Activated B cell treated with CpG ODN at 0.5 μM for 24 hours (primary cell): ENCODE measurements at regions not wholly inside any gene's neighbourhood (a gene's known extent, or its start where the extent isn't known, plus 50 kb on each side); places are given as distances from the start of the nearest gene placed in this dataset.
"Not testable (repeated sequence)": the region's sequence is repeated elsewhere in the genome, so short reads cannot be mapped to it uniquely, and the experiment has no call there.

Experiments
- ATAC-seq: fragments of 200-7000 bp; cut with Tn5 transposase; one replicate; pipeline ENCODE4 v1.10.0; 2021; ENCODE audit warnings: low read depth, mild to moderate bottlenecking, moderate library complexity
- CTCF ChIA-PET: fragments of 350-600 bp; sonication (Branson Sonifier 250); formaldehyde crosslinking; loops from one replicate; lab custom pipeline; 2021; ENCODE audit warnings: antibody characterized with exemption; lab: Charles Lee
- POLR2A ChIA-PET: fragments of 350-600 bp; sonication (Branson Sonifier 250); formaldehyde crosslinking; loops from one replicate; lab custom pipeline; 2021; ENCODE audit warnings: antibody characterized with exemption; lab: Charles Lee
- DNase-seq: peaks from one replicate; pipeline ENCODE4 v3.0.0; 2022
- H3K27ac Mint-ChIP-seq: one replicate; pipeline ENCODE4 v1.8.0; 2020; ENCODE audit warnings: mixed read lengths
- H3K27me3 Mint-ChIP-seq: one replicate; pipeline ENCODE4 v1.8.0; 2021; ENCODE audit warnings: mixed read lengths
- H3K36me3 Mint-ChIP-seq: one replicate; pipeline ENCODE4 v1.8.0; 2021; ENCODE audit warnings: low read depth, mixed read lengths
- H3K4me1 Mint-ChIP-seq: one replicate; pipeline ENCODE4 v1.8.0; 2021; ENCODE audit warnings: mixed read lengths
- H3K4me3 Mint-ChIP-seq: one replicate; pipeline ENCODE4 v1.8.0; 2020; ENCODE audit warnings: mild to moderate bottlenecking, mixed read lengths
- H3K9me3 Mint-ChIP-seq: one replicate; pipeline ENCODE4 v1.8.0; 2020; ENCODE audit warnings: mixed read lengths
- CTCF ChIP-seq: fragments of 200-600 bp; IDR thresholded peaks from one replicate; pipeline ENCODE4 v1.8.0; 2022; ENCODE audit warnings: antibody characterized with exemption, mild to moderate bottlenecking
- intact Hi-C: fragments of 100-400 bp; cut with micrococcal nuclease; formaldehyde crosslinking; loops from one replicate; pipeline ENCODE4 v1.15.1; 2024

- no peaks in the 10 kb centered on the region for H3K27me3 Mint-ChIP-seq
- ATAC-seq: no peak
- no peak overlapping the region for H3K4me3 Mint-ChIP-seq
- TF ChIP-seq CTCF: no peak
- no peaks in the 10 kb centered on the region for H3K36me3 Mint-ChIP-seq
- no peaks in the 10 kb centered on the region for H3K4me1 Mint-ChIP-seq
- CTCF ChIA-PET: no interaction called here
- DNase-seq: no peak
- no peaks in the 10 kb centered on the region for H3K9me3 Mint-ChIP-seq
- POLR2A ChIA-PET: no interaction called here
- no peak overlapping the region for H3K27ac Mint-ChIP-seq
- intact Hi-C loops: no loop called here
Measured at GRCh38 chr18:75977081-75977480, 518.0 kb downstream of the ZNF516 start.

DNA sequence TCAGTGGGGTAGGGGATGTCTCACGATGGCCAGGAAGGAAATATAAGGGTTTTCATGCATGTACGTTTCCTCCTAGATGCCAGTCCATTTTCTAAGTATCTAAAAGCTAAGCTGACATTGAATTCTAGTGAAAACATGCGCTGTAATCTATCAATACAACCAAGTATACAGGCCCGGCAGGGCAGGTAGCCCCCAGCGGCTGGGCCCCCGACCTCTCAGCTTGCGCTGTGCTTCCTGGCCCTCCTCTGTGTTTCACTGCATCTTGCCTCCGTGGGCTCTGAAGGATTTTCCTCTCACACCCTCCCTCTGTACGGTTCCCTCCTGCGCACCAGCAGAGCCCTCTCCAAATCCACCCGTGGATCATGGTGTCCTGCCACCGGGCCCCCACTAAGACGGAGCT is 524.8 kb downstream of the ZNF516 start:
- CTCF ChIA-PET: no interaction called here
- intact Hi-C loops: no loop called here
- ATAC-seq (no peak), DNase-seq (no peak)
- no peaks in the 10 kb centered on the region for H3K36me3 Mint-ChIP-seq
- no peaks in the 10 kb centered on the region for H3K9me3 Mint-ChIP-seq
- no peak for TF ChIP-seq CTCF
- no peaks in the 10 kb centered on the region for H3K4me1 Mint-ChIP-seq
- H3K4me3 Mint-ChIP-seq: no peak overlapping the region
- POLR2A ChIA-PET: no interaction called here
- H3K27ac Mint-ChIP-seq: no peak overlapping the region
- no peaks in the 10 kb centered on the region for H3K27me3 Mint-ChIP-seq

GRCh38 chr18:75966431-75966830 is 528.6 kb downstream of the ZNF516 start:
- no peaks in the 10 kb centered on the region for H3K9me3 Mint-ChIP-seq
- ChIA-PET CTCF (no interaction called here), POLR2A (no interaction called here)
- no peak for ATAC-seq
- no peaks in the 10 kb centered on the region for H3K36me3 Mint-ChIP-seq
- intact Hi-C loops: no loop called here
- no peak overlapping the region for H3K27ac Mint-ChIP-seq
- H3K4me3 Mint-ChIP-seq: no peak overlapping the region
- H3K27me3 Mint-ChIP-seq: no peaks in the 10 kb centered on the region
- H3K4me1 Mint-ChIP-seq: no peaks in the 10 kb centered on the region
- no peak for TF ChIP-seq CTCF
- DNase-seq: no peak

GRCh38 chr18:75962036-75962572 is 532.9 kb downstream of the ZNF516 start:
- Mint-ChIP-seq H3K4me3 (no peak overlapping the region), H3K4me1 (no peaks in the 10 kb centered on the region), H3K36me3 (no peaks in the 10 kb centered on the region), H3K27ac (no peak overlapping the region), H3K9me3 (peaks cover 5% of the 10 kb centered on the region), H3K27me3 (no peaks in the 10 kb centered on the region)
- ChIA-PET POLR2A (no interaction called here), CTCF (no interaction called here)
- DNase-seq (no peak), ATAC-seq (no peak)
- TF ChIP-seq CTCF: no peak
- intact Hi-C loops: no loop called here

- H3K9me3 Mint-ChIP-seq, DNase-seq, intact Hi-C loops, H3K27me3 Mint-ChIP-seq, H3K36me3 Mint-ChIP-seq, H3K27ac Mint-ChIP-seq, H3K4me3 Mint-ChIP-seq, ATAC-seq, POLR2A ChIA-PET, H3K4me1 Mint-ChIP-seq, CTCF ChIA-PET: not testable (repeated sequence)
Measured at GRCh38 chr18:75960356-75960755, 532.9 kb upstream of the SMIM21 start.

GRCh38 chr18:75959150-75959549 is 531.6 kb upstream of the SMIM21 start:
- no peak for ATAC-seq
- Mint-ChIP-seq H3K27ac (no peak overlapping the region), H3K4me1 (no peaks in the 10 kb centered on the region), H3K9me3 (peaks cover 5% of the 10 kb centered on the region), H3K36me3 (no peaks in the 10 kb centered on the region), H3K27me3 (no peaks in the 10 kb centered on the region), H3K4me3 (no peak overlapping the region)
- DNase-seq: no peak
- intact Hi-C loops: no loop called here
- no peak for TF ChIP-seq CTCF
- ChIA-PET POLR2A (no interaction called here), CTCF (no interaction called here)
